Loucy (cell line): ENCODE measurements at regions not wholly inside any gene's neighbourhood (a gene's known extent, or its start where the extent isn't known, plus 50 kb on each side); places are given as distances from the start of the nearest gene placed in this dataset.

Experiments used
- H2AFZ ChIP-seq: fragments of 200-600 bp; sonication (generic); 2 replicates; pipeline ENCODE4 v1.6.0; 2016; ENCODE audit warnings: antibody characterized with exemption, mild to moderate bottlenecking, low read length, moderate library complexity
- H3F3A ChIP-seq: fragments of 200-600 bp; 2 replicates; pipeline ENCODE4 v1.6.0; 2016; ENCODE audit warnings: antibody characterized with exemption, low read depth, mild to moderate bottlenecking
- H3K27me3 ChIP-seq: fragments of 200-600 bp; sonication (generic); 2 replicates; pipeline ENCODE4 v1.6.1; 2014; ENCODE audit warnings: low read length, mild to moderate bottlenecking; ENCODE audit not compliant: insufficient read depth, poor library complexity, severe bottlenecking
- H3K36me3 ChIP-seq: fragments of 200-600 bp; sonication (generic); 2 replicates; pipeline ENCODE4 v1.6.1; 2016; ENCODE audit warnings: low read length; ENCODE audit not compliant: insufficient read depth
- H3K4me1 ChIP-seq: fragments of 200-600 bp; sonication (generic); 2 replicates; pipeline ENCODE4 v1.5.1; 2014; ENCODE audit warnings: low read length, mild to moderate bottlenecking; ENCODE audit not compliant: insufficient read depth, poor library complexity, severe bottlenecking
- H3K4me2 ChIP-seq: fragments of 200-600 bp; sonication (generic); 2 replicates; pipeline ENCODE4 v1.6.0; 2014; ENCODE audit warnings: antibody characterized with exemption, low read length, low read depth, mild to moderate bottlenecking; ENCODE audit not compliant: poor library complexity, severe bottlenecking
- H3K4me3 ChIP-seq: fragments of 200-600 bp; sonication (generic); 2 replicates; pipeline ENCODE4 v1.5.1; 2014; ENCODE audit warnings: low read length, mild to moderate bottlenecking, mixed read lengths; ENCODE audit not compliant: poor library complexity, severe bottlenecking
- H3K79me2 ChIP-seq: fragments of 200-600 bp; sonication (generic); 2 replicates; pipeline ENCODE4 v1.6.1; 2014; ENCODE audit warnings: low read length; ENCODE audit not compliant: insufficient read depth
- H3K9ac ChIP-seq: fragments of 200-600 bp; sonication (generic); 2 replicates; pipeline ENCODE4 v1.6.0; 2014; ENCODE audit warnings: mild to moderate bottlenecking, low read depth, low read length, moderate library complexity; ENCODE audit not compliant: poor library complexity, severe bottlenecking
- H3K9me2 ChIP-seq: fragments of 200-600 bp; sonication (generic); replicated peaks from 2 replicates; pipeline ENCODE4 v1.6.1; 2016; ENCODE audit warnings: low read depth, low read length, mixed read lengths
- H3K9me3 ChIP-seq: fragments of 200-600 bp; sonication (generic); 2 replicates; pipeline ENCODE4 v1.6.1; 2014; ENCODE audit warnings: mild to moderate bottlenecking, antibody characterized with exemption, low read length, low read depth; ENCODE audit not compliant: insufficient read depth
- H4K20me1 ChIP-seq: fragments of 200-600 bp; sonication (generic); 2 replicates; pipeline ENCODE4 v1.6.0; 2014; ENCODE audit warnings: antibody characterized with exemption, low read length, mild to moderate bottlenecking; ENCODE audit not compliant: insufficient read depth, poor library complexity, severe bottlenecking
- CTCF ChIP-seq: fragments of 200-600 bp; sonication (generic); conservative IDR thresholded peaks from 2 replicates; pipeline ENCODE4 v1.5.1; 2014; ENCODE audit warnings: mild to moderate bottlenecking, antibody characterized with exemption, low read length
- EZH2phosphoT487 ChIP-seq: fragments of 200-600 bp; IDR thresholded peaks from 2 replicates; pipeline ENCODE4 v1.6.1; 2018; ENCODE audit warnings: antibody characterized with exemption, mild to moderate bottlenecking, moderate library complexity, borderline replicate concordance

- no peak overlapping the region for H2AFZ ChIP-seq
- H3F3A ChIP-seq: no peaks in the 10 kb centered on the region
These were observed 76.9 kb upstream of the ZRANB2 start for GRCh38 chr1:71157715-71158114.

GRCh38 chr1:71157151-71157550 is 76.3 kb upstream of the ZRANB2 start:
- no peak for TF ChIP-seq CTCF
- no peak for TF ChIP-seq EZH2phosphoT487
- no peak overlapping the region for H3K4me2 ChIP-seq
- H3K79me2 ChIP-seq: no peaks in the 10 kb centered on the region
- H3K9me3 ChIP-seq: no peaks in the 10 kb centered on the region
- no peak overlapping the region for H3K4me3 ChIP-seq
- H2AFZ ChIP-seq: no peak overlapping the region
- no peaks in the 10 kb centered on the region for H4K20me1 ChIP-seq
- no peaks in the 10 kb centered on the region for H3K36me3 ChIP-seq
- H3K9me2 ChIP-seq: no peaks in the 10 kb centered on the region
- no peak overlapping the region for H3K9ac ChIP-seq
- no peaks in the 10 kb centered on the region for H3F3A ChIP-seq
- H3K4me1 ChIP-seq: no peaks in the 10 kb centered on the region
- H3K27me3 ChIP-seq: no peaks in the 10 kb centered on the region

More at GRCh38 chr1:71157715-71158114, 76.9 kb upstream of the ZRANB2 start:
- Histone ChIP-seq H3K9ac (no peak overlapping the region), H3K27me3 (no peaks in the 10 kb centered on the region), H3K4me2 (no peak overlapping the region), H4K20me1 (no peaks in the 10 kb centered on the region), H3K4me3 (no peak overlapping the region), H3K9me2 (no peaks in the 10 kb centered on the region), H3K9me3 (no peaks in the 10 kb centered on the region), H3K36me3 (no peaks in the 10 kb centered on the region), H3K79me2 (no peaks in the 10 kb centered on the region), H3K4me1 (no peaks in the 10 kb centered on the region)
- TF ChIP-seq CTCF: no peak
- no peak for TF ChIP-seq EZH2phosphoT487

GRCh38 chr1:71156590-71156989 is 75.8 kb upstream of the ZRANB2 start:
- Histone ChIP-seq H3K9ac (no peak overlapping the region), H3K4me3 (no peak overlapping the region), H3K27me3 (no peaks in the 10 kb centered on the region), H4K20me1 (no peaks in the 10 kb centered on the region), H3K4me2 (no peak overlapping the region), H2AFZ (no peak overlapping the region), H3K36me3 (no peaks in the 10 kb centered on the region), H3K79me2 (no peaks in the 10 kb centered on the region), H3K9me2 (no peaks in the 10 kb centered on the region), H3F3A (no peaks in the 10 kb centered on the region), H3K9me3 (no peaks in the 10 kb centered on the region), H3K4me1 (no peaks in the 10 kb centered on the region)
- no peak for TF ChIP-seq CTCF
